ENCODE measurements at regions not wholly inside any gene's neighbourhood (a gene's known extent, or its start where the extent isn't known, plus 50 kb on each side); places are given as distances from the start of the nearest gene placed in this dataset.
"Not testable (repeated sequence)": the region's sequence is repeated elsewhere in the genome, so short reads cannot be mapped to it uniquely, and the experiment has no call there.

DNA sequence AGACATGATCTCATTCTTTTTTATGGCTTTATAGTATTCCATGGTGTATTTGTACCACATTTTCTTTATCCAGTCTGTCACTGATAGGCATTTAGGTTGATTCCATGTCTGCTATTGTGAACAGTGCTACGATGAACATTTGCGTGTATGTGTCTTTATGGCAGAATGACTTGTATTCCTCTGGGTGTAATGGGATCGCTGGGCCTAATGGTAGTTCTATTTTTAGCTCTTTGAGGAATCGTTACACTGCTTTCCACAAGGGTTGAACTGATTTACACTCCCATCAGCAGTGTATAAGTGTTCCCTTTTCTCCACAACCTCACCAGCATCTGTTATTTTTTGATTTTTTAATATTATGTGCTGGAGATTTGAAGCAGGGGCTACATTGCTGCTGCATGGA, 102.8 kb upstream of the PMEPA1 start:
- H3K9me3 ChIP-seq (replicated peaks; ENCODE audit: control insufficient read depth, insufficient read depth, low read length); H3K36me3 ChIP-seq (ENCODE audit: control insufficient read depth in 2 of 2, extremely low read depth in 1 of 2, insufficient read depth in 2 of 2, low read length in 2 of 2); dilution Hi-C loops (cut with MboI; ENCODE audit: extremely low pct_ligation_motif_present, low sequenced_read_pairs); H2AFZ ChIP-seq (ENCODE audit: low read depth, low read length); H3K27me3 ChIP-seq (ENCODE audit: control insufficient read depth in 2 of 2, insufficient read depth in 2 of 2, low read length in 2 of 2); POLR2A ChIA-PET; H3K9me1 ChIP-seq (replicated peaks; ENCODE audit: control insufficient read depth, extremely low read depth, insufficient read depth, low read length); BruUV-seq (replicated peaks); H3K4me1 ChIP-seq (ENCODE audit: control insufficient read depth, extremely low read depth, insufficient read depth, low read length); DNase-seq (ENCODE audit: low read depth, low spot score); intact Hi-C loops (cut with micrococcal nuclease); FAIRE-seq; H3K4me2 ChIP-seq (ENCODE audit: insufficient read depth, low read length); CTCF ChIA-PET; H3K27ac ChIP-seq (ENCODE audit: insufficient read depth, low read depth, low read length); H3K9ac ChIP-seq (replicated peaks; ENCODE audit: extremely low read depth, insufficient read depth, low read length); H3K79me2 ChIP-seq (ENCODE audit: control insufficient read depth, insufficient read depth, low read length); H3K4me3 ChIP-seq (replicated peaks in 1 of 3; ENCODE audit: insufficient read depth in 1 of 3, low read depth in 1 of 3, low read length in 3 of 3); H4K20me1 ChIP-seq (replicated peaks; ENCODE audit: control insufficient read depth, extremely low read depth, insufficient read depth, low read length): not testable (repeated sequence)

DNA sequence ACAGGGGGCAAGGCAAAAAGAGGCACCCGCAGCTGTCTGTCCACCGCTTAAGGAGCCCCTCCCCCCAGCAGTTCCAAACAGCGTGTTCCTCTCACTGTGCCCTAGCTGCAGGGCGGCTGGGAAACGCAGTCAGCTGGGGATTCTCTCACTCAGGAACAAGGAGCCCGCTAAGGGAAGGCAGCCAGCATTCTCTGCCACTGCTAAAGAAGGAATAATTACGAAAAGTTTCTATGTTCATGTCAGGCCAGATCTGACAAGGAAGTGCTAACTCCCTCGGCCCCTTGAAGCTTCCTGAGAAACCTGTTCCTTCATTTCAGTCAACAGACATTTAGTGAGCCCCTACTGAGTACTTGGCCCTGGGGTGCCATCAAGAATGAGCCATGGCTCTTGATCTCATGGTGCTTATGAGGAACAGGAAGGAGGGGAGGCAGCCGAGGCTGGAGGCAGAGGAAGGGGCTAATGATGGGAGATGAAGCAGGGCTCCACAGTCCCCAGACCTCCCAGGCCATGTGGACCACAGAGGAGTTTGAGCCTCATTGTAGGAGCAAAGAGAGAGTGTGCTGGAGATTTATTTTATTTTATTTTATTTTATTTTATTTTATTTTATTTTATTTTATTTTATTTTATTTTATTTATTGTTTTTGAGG, 101.7 kb upstream of the PMEPA1 start:
- Histone ChIP-seq H3K27ac (ENCODE audit: insufficient read depth, low read depth, low read length) (no peak overlapping the region), H3K9me3 (replicated peaks; ENCODE audit: control insufficient read depth, insufficient read depth, low read length) (no peaks in the 10 kb centered on the region), H3K79me2 (ENCODE audit: control insufficient read depth, insufficient read depth, low read length) (no peaks in the 10 kb centered on the region), H3K4me2 (ENCODE audit: insufficient read depth, low read length) (no peak overlapping the region), H4K20me1 (replicated peaks; ENCODE audit: control insufficient read depth, extremely low read depth, insufficient read depth, low read length) (no peaks in the 10 kb centered on the region), H3K27me3 (ENCODE audit: control insufficient read depth in 2 of 2, insufficient read depth in 2 of 2, low read length in 2 of 2) (peaks cover 0 to 2% of the 10 kb centered on the region in 2 experiments), H3K9ac (replicated peaks; ENCODE audit: extremely low read depth, insufficient read depth, low read length) (no peak overlapping the region), H2AFZ (ENCODE audit: low read depth, low read length) (no peak overlapping the region), H3K4me1 (ENCODE audit: control insufficient read depth, extremely low read depth, insufficient read depth, low read length) (no peaks in the 10 kb centered on the region), H3K9me1 (replicated peaks; ENCODE audit: control insufficient read depth, extremely low read depth, insufficient read depth, low read length) (no peaks in the 10 kb centered on the region), H3K4me3 (replicated peaks in 1 of 3; ENCODE audit: insufficient read depth in 1 of 3, low read depth in 1 of 3, low read length in 3 of 3) (no peak overlapping the region), H3K36me3 (ENCODE audit: control insufficient read depth in 2 of 2, extremely low read depth in 1 of 2, insufficient read depth in 2 of 2, low read length in 2 of 2) (no peaks in the 10 kb centered on the region)
- TF ChIP-seq POLR2A (IDR thresholded peaks at IDR 0.05; ENCODE audit: low read depth, low read length) (no peak), FOS (IDR thresholded peaks at IDR 0.05; ENCODE audit: borderline replicate concordance, insufficient read depth, low read length) (no peak), GATA2 (IDR thresholded peaks at IDR 0.05; ENCODE audit: insufficient read depth, insufficient read length, low read depth, low read length) (no peak), JUN (IDR thresholded peaks at IDR 0.05; ENCODE audit: borderline replicate concordance, insufficient read depth, insufficient read length, low read depth) (no peak), EZH2 (IDR thresholded peaks at IDR 0.05; ENCODE audit: borderline replicate concordance, low read depth, low read length, severe bottlenecking) (no peak)
- TF ChIP-seq, protein P1, sequence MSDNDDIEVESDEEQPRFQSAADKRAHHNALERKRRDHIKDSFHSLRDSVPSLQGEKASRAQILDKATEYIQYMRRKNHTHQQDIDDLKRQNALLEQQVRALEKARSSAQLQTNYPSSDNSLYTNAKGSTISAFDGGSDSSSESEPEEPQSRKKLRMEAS (IDR thresholded peaks at IDR 0.05; ENCODE audit: insufficient read depth, insufficient read length): no peak
- intact Hi-C loops (cut with micrococcal nuclease): no loop called here
- POLR2A ChIA-PET: no interaction called here
- CTCF ChIA-PET: interaction anchor here (0.9 kb wide), 1 partner anchor 101 kb away, joined by 3 read pairs; no protein-coding TSS in a partner anchor
- DNase-seq (ENCODE audit: low read depth, low spot score): no peak
- no peak for FAIRE-seq
- no TSS peak for BruUV-seq (replicated peaks)
- dilution Hi-C loops (cut with MboI; ENCODE audit: extremely low pct_ligation_motif_present, low sequenced_read_pairs): no loop called here
